Keratinocyte (primary cell): ENCODE measurements at regions not wholly inside any gene's neighbourhood (a gene's known extent, or its start where the extent isn't known, plus 50 kb on each side); places are given as distances from the start of the nearest gene placed in this dataset.

Experiments
- DNase-seq: peaks from one replicate; pipeline ENCODE4 v3.0.0-alpha.2; 2011; ENCODE audit warnings: low read depth, missing footprints, low spot score
- FAIRE-seq: peaks from 2 replicates; lab custom pipeline; 2011; peaks lifted over from hg19 to GRCh38; lab: Jason Lieb, UNC
- H2AFZ ChIP-seq: 2 replicates; pipeline ENCODE4 v1.6.0; 2012; ENCODE audit warnings: low read length, control low read depth, inconsistent platforms; ENCODE audit not compliant: control insufficient read depth
- H3K27ac ChIP-seq: 2 replicates; pipeline ENCODE4 v1.5.1; 2011; ENCODE audit warnings: low read length; ENCODE audit not compliant: control insufficient read depth, insufficient read depth
- H3K27me3 ChIP-seq: 3 replicates; pipeline ENCODE4 v1.6.0; 2011; ENCODE audit warnings: low read length; ENCODE audit not compliant: control insufficient read depth, insufficient read depth; ENCODE audit errors: extremely low read depth
- H3K36me3 ChIP-seq, 2 experiments: 2 replicates in 1 of 2; 3 replicates in 1 of 2; pipeline ENCODE4 v1.5.1; 2011; ENCODE audit warnings: low read length in 2 of 2, mild to moderate bottlenecking in 1 of 2; ENCODE audit not compliant: control insufficient read depth in 2 of 2, insufficient read depth in 2 of 2; ENCODE audit errors: extremely low read depth in 1 of 2
- H3K4me1 ChIP-seq: 3 replicates; pipeline ENCODE4 v1.5.1; 2011; ENCODE audit warnings: low read length; ENCODE audit not compliant: control insufficient read depth, insufficient read depth; ENCODE audit errors: extremely low read depth
- H3K4me2 ChIP-seq: 3 replicates; pipeline ENCODE4 v1.6.0; 2011; ENCODE audit warnings: low read depth, low read length; ENCODE audit not compliant: control insufficient read depth, insufficient read depth; ENCODE audit errors: extremely low read depth
- H3K4me3 ChIP-seq, 3 experiments: fragments of 200-600 bp in 1 of 3; sonication (generic) in 1 of 3; 2 replicates in 2 of 3; 3 replicates in 1 of 3; pipeline ENCODE4 v1.5.1; 2011 to 2016; ENCODE audit warnings: low read length in 3 of 3, mild to moderate bottlenecking in 3 of 3, control low read depth in 2 of 3, inconsistent platforms in 1 of 3, low read depth in 1 of 3, mixed read lengths in 1 of 3, mixed run types in 1 of 3, moderate library complexity in 1 of 3; ENCODE audit not compliant: control insufficient read depth in 2 of 3, insufficient read depth in 2 of 3; ENCODE audit errors: extremely low read depth in 1 of 3
- H3K79me2 ChIP-seq: 2 replicates; pipeline ENCODE4 v1.6.0; 2012; ENCODE audit warnings: low read length; ENCODE audit not compliant: control insufficient read depth, insufficient read depth
- H3K9ac ChIP-seq: 3 replicates; pipeline ENCODE4 v1.6.0; 2011; ENCODE audit warnings: low read length; ENCODE audit not compliant: control insufficient read depth, insufficient read depth; ENCODE audit errors: extremely low read depth
- H3K9me1 ChIP-seq: 3 replicates; pipeline ENCODE4 v1.6.0; 2011; ENCODE audit warnings: low read length; ENCODE audit not compliant: control insufficient read depth, insufficient read depth; ENCODE audit errors: extremely low read depth
- H3K9me3 ChIP-seq: 2 replicates; pipeline ENCODE4 v1.5.1; 2012; ENCODE audit warnings: low read depth, low read length; ENCODE audit not compliant: control insufficient read depth
- H4K20me1 ChIP-seq: 3 replicates; pipeline ENCODE4 v1.6.0; 2011; ENCODE audit warnings: low read length; ENCODE audit not compliant: control insufficient read depth, insufficient read depth; ENCODE audit errors: extremely low read depth
- EZH2 ChIP-seq: IDR thresholded peaks from one replicate; pipeline ENCODE4 v1.6.1; 2012; ENCODE audit warnings: inconsistent platforms, mild to moderate bottlenecking, low read length, moderate library complexity
- dilution Hi-C: fragments of 300-500 bp; cut with MboI; formaldehyde crosslinking; loops from one replicate; pipeline ENCODE4 v1.7.0; 2020; ENCODE audit warnings: low sequenced_read_pairs; ENCODE audit not compliant: extremely low pct_ligation_motif_present
- TF ChIP-seq, protein P1 (sequence below), 3 experiments: IDR thresholded peaks in 1 of 3; conservative IDR thresholded peaks in 1 of 3; optimal IDR thresholded peaks in 1 of 3; 2 replicates in 2 of 3; 3 replicates in 1 of 3; pipeline versions ENCODE3 to v1.5.1; 2011; ENCODE audit warnings: low read length in 3 of 3, mild to moderate bottlenecking in 3 of 3, moderate library complexity in 2 of 3, control low read depth in 1 of 3, inconsistent platforms in 1 of 3; ENCODE audit not compliant: insufficient read depth in 2 of 3; ENCODE audit errors: extremely low read depth in 1 of 3

DNA sequence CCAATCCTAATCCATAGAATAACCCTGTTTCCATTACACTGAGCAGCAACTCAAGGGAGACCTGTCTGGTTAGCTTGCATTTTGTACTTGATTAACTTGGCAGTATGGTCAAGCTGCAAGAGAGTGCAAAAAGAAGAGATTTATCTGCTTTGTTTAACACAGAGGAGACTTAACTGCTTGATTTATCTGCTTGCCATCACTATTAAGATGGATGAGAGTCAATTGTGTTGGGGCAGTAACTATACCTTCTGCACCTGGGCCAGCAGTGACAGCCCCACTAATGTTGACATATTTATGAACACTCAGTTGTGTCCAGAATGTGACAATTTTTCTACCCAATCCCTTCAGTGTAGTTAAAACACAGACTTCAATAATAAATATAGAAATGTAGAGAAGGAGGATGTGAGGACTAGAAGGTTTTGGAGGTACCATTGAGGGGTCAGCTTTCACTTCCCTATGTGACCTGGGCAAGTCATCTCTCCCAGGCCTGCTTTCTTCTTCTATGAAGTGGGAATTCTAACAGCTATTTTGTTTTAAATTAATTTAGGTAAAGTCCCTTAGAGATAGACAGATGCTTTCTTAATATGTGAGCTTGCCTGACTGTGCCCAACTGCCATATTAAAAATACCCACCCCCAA, 159.1 kb upstream of the KCNK2 start:
- dilution Hi-C loops: no loop called here
- no peaks in the 10 kb centered on the region for H3K79me2 ChIP-seq
- H3K9me3 ChIP-seq: no peaks in the 10 kb centered on the region
- H3K27me3 ChIP-seq: no peaks in the 10 kb centered on the region
- H3K27ac ChIP-seq: no peak overlapping the region
- DNase-seq: no peak
- H3K4me2 ChIP-seq: no peak overlapping the region
- peaks cover 3% of the 10 kb centered on the region for H3K4me1 ChIP-seq
- TF ChIP-seq EZH2: no peak
- TF ChIP-seq, protein P1, sequence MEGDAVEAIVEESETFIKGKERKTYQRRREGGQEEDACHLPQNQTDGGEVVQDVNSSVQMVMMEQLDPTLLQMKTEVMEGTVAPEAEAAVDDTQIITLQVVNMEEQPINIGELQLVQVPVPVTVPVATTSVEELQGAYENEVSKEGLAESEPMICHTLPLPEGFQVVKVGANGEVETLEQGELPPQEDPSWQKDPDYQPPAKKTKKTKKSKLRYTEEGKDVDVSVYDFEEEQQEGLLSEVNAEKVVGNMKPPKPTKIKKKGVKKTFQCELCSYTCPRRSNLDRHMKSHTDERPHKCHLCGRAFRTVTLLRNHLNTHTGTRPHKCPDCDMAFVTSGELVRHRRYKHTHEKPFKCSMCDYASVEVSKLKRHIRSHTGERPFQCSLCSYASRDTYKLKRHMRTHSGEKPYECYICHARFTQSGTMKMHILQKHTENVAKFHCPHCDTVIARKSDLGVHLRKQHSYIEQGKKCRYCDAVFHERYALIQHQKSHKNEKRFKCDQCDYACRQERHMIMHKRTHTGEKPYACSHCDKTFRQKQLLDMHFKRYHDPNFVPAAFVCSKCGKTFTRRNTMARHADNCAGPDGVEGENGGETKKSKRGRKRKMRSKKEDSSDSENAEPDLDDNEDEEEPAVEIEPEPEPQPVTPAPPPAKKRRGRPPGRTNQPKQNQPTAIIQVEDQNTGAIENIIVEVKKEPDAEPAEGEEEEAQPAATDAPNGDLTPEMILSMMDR (optimal IDR thresholded peaks at IDR 0.05 in 1 of 3, IDR thresholded peaks at IDR 0.05 in 1 of 3, conservative IDR thresholded peaks at IDR 0.05 in 1 of 3; ENCODE audit: extremely low read depth in 1 of 3, insufficient read depth in 2 of 3, low read length in 3 of 3): no peak
- no peaks in the 10 kb centered on the region for H3K9me1 ChIP-seq
- no peak for FAIRE-seq
- no peak overlapping the region for H3K9ac ChIP-seq
- no peak overlapping the region for H2AFZ ChIP-seq
- H4K20me1 ChIP-seq: no peaks in the 10 kb centered on the region
- no peak overlapping the region for H3K4me3 ChIP-seq
- H3K36me3 ChIP-seq: no peaks in the 10 kb centered on the region

DNA sequence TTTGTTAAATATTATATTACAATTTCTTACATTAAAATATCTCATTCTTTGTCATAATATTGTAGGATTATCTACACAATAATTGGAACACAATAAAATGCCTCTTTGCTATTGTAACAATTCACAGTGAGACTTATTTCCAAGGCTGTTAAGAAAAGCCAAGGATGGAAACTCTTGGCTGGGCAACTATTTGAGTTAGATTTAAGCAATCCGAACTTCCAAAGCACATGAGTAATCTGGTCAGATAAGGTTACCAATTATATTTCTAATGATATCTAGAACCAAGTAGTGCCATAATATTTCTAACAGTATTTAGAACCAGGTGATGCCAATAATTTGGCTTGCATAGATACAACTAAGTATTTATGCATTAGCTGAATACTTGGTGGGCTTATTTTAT, 154.7 kb upstream of the KCNK2 start:
- Histone ChIP-seq H3K4me1 (no peaks in the 10 kb centered on the region), H3K36me3 (no peaks in the 10 kb centered on the region), H3K79me2 (no peaks in the 10 kb centered on the region), H4K20me1 (no peaks in the 10 kb centered on the region), H3K4me2 (no peak overlapping the region), H3K4me3 (no peak overlapping the region), H3K9me3 (no peaks in the 10 kb centered on the region), H3K9ac (no peak overlapping the region), H3K27ac (no peak overlapping the region), H3K27me3 (no peaks in the 10 kb centered on the region), H2AFZ (no peak overlapping the region), H3K9me1 (no peaks in the 10 kb centered on the region)
- DNase-seq: no peak
- dilution Hi-C loops: no loop called here
- no peak for TF ChIP-seq EZH2
- TF ChIP-seq, protein P1 (optimal IDR thresholded peaks at IDR 0.05 in 1 of 3, IDR thresholded peaks at IDR 0.05 in 1 of 3, conservative IDR thresholded peaks at IDR 0.05 in 1 of 3; ENCODE audit: extremely low read depth in 1 of 3, insufficient read depth in 2 of 3, low read length in 3 of 3): no peak
- FAIRE-seq: no peak
